Thyroid gland (tissue), 4 donors: ENCODE measurements at regions not wholly inside any gene's neighbourhood (a gene's known extent, or its start where the extent isn't known, plus 50 kb on each side); places are given as distances from the start of the nearest gene placed in this dataset.

Source experiments
- CTCF ChIP-seq, 6 experiments: fragments of 200-600 bp in 3 of 6; fragments of 450-650 bp in 3 of 6; sonication (generic) in 3 of 6; IDR thresholded peaks; one replicate each; pipeline ENCODE4 v1.5.1; 2016 to 2019; ENCODE audit warnings: antibody characterized with exemption in 6 of 6, mild to moderate bottlenecking in 2 of 6, inconsistent platforms in 1 of 6, moderate library complexity in 1 of 6
- POLR2A ChIP-seq, 2 donors: fragments of 450-650 bp; IDR thresholded peaks; one replicate each; pipeline ENCODE4 v1.6.1; 2017; ENCODE audit warnings: antibody characterized with exemption in 2 of 2, mild to moderate bottlenecking in 2 of 2, moderate library complexity in 1 of 2

GRCh38 chr6:79778816-79779215 lies 147.7 kb downstream of the SH3BGRL2 start:
- TF ChIP-seq POLR2A (IDR thresholded peaks at IDR 0.05) (no peak), CTCF (IDR thresholded peaks at IDR 0.05) (no peak)
